ENCODE measurements at regions not wholly inside any gene's neighbourhood (a gene's known extent, or its start where the extent isn't known, plus 50 kb on each side); places are given as distances from the start of the nearest gene placed in this dataset.

DNA sequence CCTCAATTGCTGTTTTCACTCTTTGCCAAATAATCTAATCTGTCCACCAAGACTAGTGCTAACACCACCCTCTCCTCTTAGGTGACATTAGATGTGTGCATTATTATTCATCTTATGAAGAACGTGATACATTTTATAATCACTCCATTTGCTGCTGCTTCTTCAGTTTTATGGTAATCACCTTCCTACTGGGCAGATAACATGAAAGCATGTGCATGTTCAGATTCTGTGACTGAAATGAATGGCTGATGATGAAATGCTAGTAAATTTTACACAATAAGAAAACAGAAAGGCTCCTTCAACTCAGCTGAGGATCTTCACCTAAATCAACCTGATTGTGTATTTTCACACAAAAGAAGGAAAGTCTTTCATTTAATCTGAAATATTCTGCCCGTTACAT, 577.6 kb downstream of the CSNK1G3 start:
- DNase-seq (ENCODE audit: low spot score) (no peak), ATAC-seq (no peak), FAIRE-seq (no peak)
- no TSS peak for BruUV-seq (replicated peaks)
- no peak overlapping the region for H3K27ac ChIP-seq (ENCODE audit: extremely low read length, insufficient read depth, low read length)
- H3K4me1 ChIP-seq (ENCODE audit: insufficient read depth, low read length): no peaks in the 10 kb centered on the region
- H3K79me2 ChIP-seq (ENCODE audit: insufficient read depth, low read length): no peaks in the 10 kb centered on the region
- H2AFZ ChIP-seq (ENCODE audit: low read length): no peak overlapping the region
- 1% methylated on average over 2 of the region's 2 CpGs for WGBS (ENCODE audit: low lambda C conversion rate)
- no peaks in the 10 kb centered on the region for H3K9me3 ChIP-seq (ENCODE audit: low read length)
- no peak overlapping the region for H3K4me3 ChIP-seq (replicated peaks in 1 of 3; ENCODE audit: insufficient read depth in 1 of 3, low read depth in 2 of 3, low read length in 3 of 3)
- ChIA-PET POLR2A (no interaction called here), CTCF (ENCODE audit: low intra/inter-chr PET ratio, low total read pairs) (no interaction called here)
- in situ Hi-C loops (cut with HindIII; ENCODE audit: extremely low pct_ligation_motif_present, low pct_unique_long_range_greater_than_20kb) (no loop called here), intact Hi-C loops (cut with micrococcal nuclease; ENCODE audit: unreplicated experiment) (no loop called here)
- H3K36me3 ChIP-seq (replicated peaks in 1 of 2; ENCODE audit: control insufficient read depth in 1 of 2, insufficient read depth in 2 of 2, low read length in 2 of 2): no peaks in the 10 kb centered on the region
- H3K27me3 ChIP-seq (ENCODE audit: control insufficient read depth in 1 of 2, insufficient read depth in 2 of 2, low read length in 2 of 2): no peaks in the 10 kb centered on the region
- no peak overlapping the region for H3K4me2 ChIP-seq (ENCODE audit: low read depth, low read length)
- no peak overlapping the region for H3K9ac ChIP-seq (ENCODE audit: insufficient read depth, low read depth, low read length)
- no peaks in the 10 kb centered on the region for H4K20me1 ChIP-seq (ENCODE audit: insufficient read depth, low read length)
- TF ChIP-seq ZNF124 (CRISPR knock-in tag; IDR thresholded peaks at IDR 0.05) (no peak), MEF2D (CRISPR knock-in tag; IDR thresholded peaks at IDR 0.05) (no peak), ZNF614 (CRISPR knock-in tag; IDR thresholded peaks at IDR 0.05; ENCODE audit: borderline replicate concordance) (no peak), ZNF549 (CRISPR knock-in tag; IDR thresholded peaks at IDR 0.05) (no peak), KLF6 (CRISPR knock-in tag; IDR thresholded peaks at IDR 0.05) (no peak), DDIT3 (CRISPR knock-in tag; IDR thresholded peaks at IDR 0.05) (no peak), RELA (CRISPR knock-in tag; IDR thresholded peaks at IDR 0.05) (no peak), HOXA9 (CRISPR knock-in tag; IDR thresholded peaks at IDR 0.05; ENCODE audit: borderline replicate concordance) (no peak)
- TF ChIP-seq, protein P1, sequence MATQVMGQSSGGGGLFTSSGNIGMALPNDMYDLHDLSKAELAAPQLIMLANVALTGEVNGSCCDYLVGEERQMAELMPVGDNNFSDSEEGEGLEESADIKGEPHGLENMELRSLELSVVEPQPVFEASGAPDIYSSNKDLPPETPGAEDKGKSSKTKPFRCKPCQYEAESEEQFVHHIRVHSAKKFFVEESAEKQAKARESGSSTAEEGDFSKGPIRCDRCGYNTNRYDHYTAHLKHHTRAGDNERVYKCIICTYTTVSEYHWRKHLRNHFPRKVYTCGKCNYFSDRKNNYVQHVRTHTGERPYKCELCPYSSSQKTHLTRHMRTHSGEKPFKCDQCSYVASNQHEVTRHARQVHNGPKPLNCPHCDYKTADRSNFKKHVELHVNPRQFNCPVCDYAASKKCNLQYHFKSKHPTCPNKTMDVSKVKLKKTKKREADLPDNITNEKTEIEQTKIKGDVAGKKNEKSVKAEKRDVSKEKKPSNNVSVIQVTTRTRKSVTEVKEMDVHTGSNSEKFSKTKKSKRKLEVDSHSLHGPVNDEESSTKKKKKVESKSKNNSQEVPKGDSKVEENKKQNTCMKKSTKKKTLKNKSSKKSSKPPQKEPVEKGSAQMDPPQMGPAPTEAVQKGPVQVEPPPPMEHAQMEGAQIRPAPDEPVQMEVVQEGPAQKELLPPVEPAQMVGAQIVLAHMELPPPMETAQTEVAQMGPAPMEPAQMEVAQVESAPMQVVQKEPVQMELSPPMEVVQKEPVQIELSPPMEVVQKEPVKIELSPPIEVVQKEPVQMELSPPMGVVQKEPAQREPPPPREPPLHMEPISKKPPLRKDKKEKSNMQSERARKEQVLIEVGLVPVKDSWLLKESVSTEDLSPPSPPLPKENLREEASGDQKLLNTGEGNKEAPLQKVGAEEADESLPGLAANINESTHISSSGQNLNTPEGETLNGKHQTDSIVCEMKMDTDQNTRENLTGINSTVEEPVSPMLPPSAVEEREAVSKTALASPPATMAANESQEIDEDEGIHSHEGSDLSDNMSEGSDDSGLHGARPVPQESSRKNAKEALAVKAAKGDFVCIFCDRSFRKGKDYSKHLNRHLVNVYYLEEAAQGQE (IDR thresholded peaks at IDR 0.05; ENCODE audit: borderline replicate concordance in 1 of 2, low read depth in 1 of 2, low read length in 2 of 2): no peak
